ENCODE measurements at regions not wholly inside any gene's neighbourhood (a gene's known extent, or its start where the extent isn't known, plus 50 kb on each side); places are given as distances from the start of the nearest gene placed in this dataset.
"Not testable (repeated sequence)": the region's sequence is repeated elsewhere in the genome, so short reads cannot be mapped to it uniquely, and the experiment has no call there.

DNA sequence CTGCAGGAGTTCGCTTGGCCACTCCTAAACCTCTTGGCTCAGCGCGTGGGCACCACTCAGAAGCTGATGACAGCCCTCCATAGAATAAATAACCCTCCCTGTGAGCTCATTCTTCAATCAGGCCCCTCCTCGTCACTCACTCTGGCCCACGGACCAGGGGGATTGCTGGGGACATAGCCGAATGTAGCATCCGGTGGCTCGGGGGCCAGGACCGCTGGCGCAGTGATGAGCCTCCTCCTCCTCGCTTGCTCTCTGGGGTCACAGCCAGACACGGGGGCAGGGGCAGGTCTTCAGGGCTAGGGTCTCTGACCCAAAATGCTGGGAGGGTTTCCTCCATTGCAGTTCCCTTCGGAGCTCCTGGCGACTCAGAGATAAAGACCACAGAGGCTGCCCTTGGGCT, 79.9 kb downstream of the TFAP2C start:
- no peak overlapping the region for H3K4me3 ChIP-seq (ENCODE audit: low read depth, low read length)
- no peaks in the 10 kb centered on the region for H3K36me3 ChIP-seq (ENCODE audit: control insufficient read depth, insufficient read depth, low read length)
- POLR2A ChIA-PET, result no interaction called here
- CTCF ChIA-PET, result no interaction called here
- no peak for DNase-seq (ENCODE audit: low read depth)
- TF ChIP-seq, protein P1, sequence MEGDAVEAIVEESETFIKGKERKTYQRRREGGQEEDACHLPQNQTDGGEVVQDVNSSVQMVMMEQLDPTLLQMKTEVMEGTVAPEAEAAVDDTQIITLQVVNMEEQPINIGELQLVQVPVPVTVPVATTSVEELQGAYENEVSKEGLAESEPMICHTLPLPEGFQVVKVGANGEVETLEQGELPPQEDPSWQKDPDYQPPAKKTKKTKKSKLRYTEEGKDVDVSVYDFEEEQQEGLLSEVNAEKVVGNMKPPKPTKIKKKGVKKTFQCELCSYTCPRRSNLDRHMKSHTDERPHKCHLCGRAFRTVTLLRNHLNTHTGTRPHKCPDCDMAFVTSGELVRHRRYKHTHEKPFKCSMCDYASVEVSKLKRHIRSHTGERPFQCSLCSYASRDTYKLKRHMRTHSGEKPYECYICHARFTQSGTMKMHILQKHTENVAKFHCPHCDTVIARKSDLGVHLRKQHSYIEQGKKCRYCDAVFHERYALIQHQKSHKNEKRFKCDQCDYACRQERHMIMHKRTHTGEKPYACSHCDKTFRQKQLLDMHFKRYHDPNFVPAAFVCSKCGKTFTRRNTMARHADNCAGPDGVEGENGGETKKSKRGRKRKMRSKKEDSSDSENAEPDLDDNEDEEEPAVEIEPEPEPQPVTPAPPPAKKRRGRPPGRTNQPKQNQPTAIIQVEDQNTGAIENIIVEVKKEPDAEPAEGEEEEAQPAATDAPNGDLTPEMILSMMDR (IDR thresholded peaks at IDR 0.05; ENCODE audit: insufficient read depth, low read depth, low read length), result no peak
- peaks cover 1% of the 10 kb centered on the region; the same call in 1 of the 2 replicates for H3K27me3 ChIP-seq (ENCODE audit: control insufficient read depth, insufficient read depth, low read length)

DNA sequence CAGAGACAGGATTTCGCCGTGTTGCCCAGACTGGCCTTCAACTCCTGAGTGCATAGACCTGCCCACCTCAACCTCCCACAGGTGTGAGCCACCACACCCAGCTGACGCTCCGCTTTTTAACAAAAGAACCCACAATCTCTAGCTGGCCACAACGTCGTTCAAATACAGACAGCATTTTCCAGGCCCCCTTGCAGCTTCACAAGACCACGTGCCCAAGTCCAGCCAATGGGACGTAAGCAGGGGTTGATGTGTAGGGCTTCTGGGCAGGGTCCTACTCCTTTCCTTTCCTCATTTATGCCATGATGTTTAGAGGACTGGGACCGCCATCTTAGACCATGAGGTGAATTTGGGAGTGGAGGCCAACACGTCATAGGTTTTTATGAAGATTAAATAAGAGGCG, 81.0 kb downstream of the TFAP2C start:
- no peaks in the 10 kb centered on the region for H3K36me3 ChIP-seq (ENCODE audit: control insufficient read depth, insufficient read depth, low read length)
- CTCF ChIA-PET, result no interaction called here
- H3K4me3 ChIP-seq (ENCODE audit: low read depth, low read length), result no peak overlapping the region
- POLR2A ChIA-PET, result no interaction called here
- peaks cover 1% of the 10 kb centered on the region; the same call in 1 of the 2 replicates for H3K27me3 ChIP-seq (ENCODE audit: control insufficient read depth, insufficient read depth, low read length)
- TF ChIP-seq, protein P1 (IDR thresholded peaks at IDR 0.05; ENCODE audit: insufficient read depth, low read depth, low read length), result no peak
- DNase-seq (ENCODE audit: low read depth), result no peak

DNA sequence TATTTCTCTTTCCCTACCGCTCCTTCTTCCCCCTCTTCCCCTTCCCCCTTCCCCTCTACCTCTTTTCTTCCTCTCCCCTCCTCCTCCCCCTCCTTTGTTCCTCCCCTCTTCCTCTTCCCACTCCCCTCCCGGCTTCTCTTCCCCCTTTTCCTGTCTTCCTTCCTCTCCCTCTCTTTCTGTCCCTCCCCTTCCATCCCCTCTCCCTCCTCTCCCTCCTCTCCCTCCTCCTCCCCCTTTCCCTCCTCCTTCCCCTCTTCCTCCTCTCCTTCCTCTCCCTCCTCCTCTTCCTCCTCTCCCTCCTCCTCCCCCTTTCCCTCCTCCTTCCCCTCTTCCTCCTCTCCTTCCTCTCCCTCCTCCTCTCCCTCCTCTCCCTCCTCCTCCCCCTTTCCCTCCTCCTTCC, 81.5 kb downstream of the TFAP2C start:
- CTCF ChIA-PET; H3K4me3 ChIP-seq (ENCODE audit: low read depth, low read length); POLR2A ChIA-PET; H3K36me3 ChIP-seq (ENCODE audit: control insufficient read depth, insufficient read depth, low read length); H3K27me3 ChIP-seq (ENCODE audit: control insufficient read depth, insufficient read depth, low read length); DNase-seq (ENCODE audit: low read depth): not testable (repeated sequence)

DNA sequence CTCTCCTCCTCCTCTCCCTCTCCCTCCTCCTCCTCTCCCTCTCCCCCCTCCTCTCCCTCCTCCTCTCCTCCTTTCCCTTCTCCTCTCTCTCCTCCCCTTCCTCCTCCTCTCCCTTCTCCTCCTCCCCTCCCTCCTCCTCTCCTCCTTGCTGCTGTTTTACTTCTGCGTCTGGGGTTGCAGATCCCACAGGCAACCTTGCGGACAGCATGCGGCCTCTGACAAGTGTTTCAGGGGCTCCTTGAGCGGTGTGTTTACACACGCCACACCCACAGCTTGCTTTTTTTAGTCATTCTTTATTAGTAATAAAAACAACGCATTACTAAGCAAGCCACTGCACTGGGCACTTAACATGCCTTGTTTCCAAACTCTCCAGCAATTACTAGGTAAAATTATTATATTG, 81.9 kb downstream of the TFAP2C start:
- TF ChIP-seq, protein P1 (IDR thresholded peaks at IDR 0.05; ENCODE audit: insufficient read depth, low read depth, low read length), result no peak
- DNase-seq (ENCODE audit: low read depth), result no peak
- Histone ChIP-seq H3K4me3 (ENCODE audit: low read depth, low read length) (no peak overlapping the region), H3K27me3 (ENCODE audit: control insufficient read depth, insufficient read depth, low read length) (peaks cover 1% of the 10 kb centered on the region; the same call in 1 of the 2 replicates), H3K36me3 (ENCODE audit: control insufficient read depth, insufficient read depth, low read length) (no peaks in the 10 kb centered on the region)
- POLR2A ChIA-PET, result no interaction called here
- CTCF ChIA-PET, result interaction anchor here (1.4 kb wide), 1 partner anchor 81 kb away, joined by 3 read pairs; no protein-coding TSS in a partner anchor

DNA sequence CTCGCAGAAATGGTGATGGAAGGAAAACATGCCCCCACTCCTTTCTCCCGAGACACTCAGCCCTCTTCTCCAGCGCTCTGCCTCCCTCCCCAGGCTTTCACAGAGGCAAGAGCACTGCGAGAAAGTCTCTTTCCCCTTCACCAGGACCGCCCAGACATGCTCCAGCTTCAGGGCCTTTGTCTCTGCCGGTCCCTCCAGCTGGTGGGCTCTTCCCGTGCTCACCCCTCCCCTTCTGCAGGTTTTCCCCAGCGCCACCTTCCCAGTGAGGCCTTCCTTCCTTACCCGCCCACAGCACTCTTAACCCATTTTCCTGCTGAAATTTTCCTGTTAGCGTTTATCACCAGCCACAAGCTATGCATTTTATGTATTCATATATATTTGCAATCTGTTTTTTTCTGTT, 86.2 kb downstream of the TFAP2C start:
- DNase-seq (ENCODE audit: low read depth), result no peak
- TF ChIP-seq, protein P1 (IDR thresholded peaks at IDR 0.05; ENCODE audit: insufficient read depth, low read depth, low read length), result no peak
- Histone ChIP-seq H3K27me3 (ENCODE audit: control insufficient read depth, insufficient read depth, low read length) (no peaks in the 10 kb centered on the region), H3K36me3 (ENCODE audit: control insufficient read depth, insufficient read depth, low read length) (no peaks in the 10 kb centered on the region), H3K4me3 (ENCODE audit: low read depth, low read length) (no peak overlapping the region)
- POLR2A ChIA-PET, result no interaction called here
- CTCF ChIA-PET, result interaction anchor here (0.9 kb wide), 1 partner anchor 17 kb away, joined by 5 read pairs; no protein-coding TSS in a partner anchor

DNA sequence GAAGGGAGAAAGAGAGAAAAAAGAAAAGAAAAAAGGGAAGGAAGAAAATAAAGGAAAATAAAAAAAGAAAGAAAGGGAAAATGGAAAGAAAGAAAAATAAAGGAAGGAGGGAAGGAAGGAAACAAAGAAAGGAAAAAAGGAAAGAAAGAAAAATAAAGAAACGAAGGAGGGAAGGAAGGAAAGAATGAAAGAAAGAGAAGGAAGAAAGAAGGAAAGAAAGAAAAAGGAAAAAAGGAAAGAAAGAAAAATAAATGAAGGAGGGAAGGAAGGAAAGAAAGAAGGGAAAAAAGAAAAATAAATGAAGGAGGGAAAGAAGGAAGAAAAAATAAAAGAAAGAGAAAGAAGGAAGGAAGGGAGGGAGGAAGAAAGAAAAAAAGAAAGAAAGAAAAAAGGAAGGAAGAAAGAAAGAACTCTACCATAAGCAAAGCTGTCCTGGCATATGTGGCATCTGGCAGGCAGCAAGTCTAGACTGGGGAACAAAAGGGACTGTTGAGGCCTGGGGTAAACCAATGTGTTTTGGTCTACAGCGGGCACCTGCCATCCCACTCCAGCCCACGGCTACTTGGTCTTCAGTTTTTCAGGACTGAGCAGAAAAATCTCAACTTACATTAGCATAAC, 86.9 kb downstream of the TFAP2C start:
- TF ChIP-seq, protein P1 (IDR thresholded peaks at IDR 0.05; ENCODE audit: insufficient read depth, low read depth, low read length), result no peak
- ChIA-PET CTCF (interaction anchor here (0.9 kb wide), 1 partner anchor 17 kb away, joined by 5 read pairs; no protein-coding TSS in a partner anchor), POLR2A (no interaction called here)
- Histone ChIP-seq H3K27me3 (ENCODE audit: control insufficient read depth, insufficient read depth, low read length) (no peaks in the 10 kb centered on the region), H3K36me3 (ENCODE audit: control insufficient read depth, insufficient read depth, low read length) (no peaks in the 10 kb centered on the region), H3K4me3 (ENCODE audit: low read depth, low read length) (no peak overlapping the region)
- no peak for DNase-seq (ENCODE audit: low read depth)
